ENCODE measurements at regions not wholly inside any gene's neighbourhood (a gene's known extent, or its start where the extent isn't known, plus 50 kb on each side); places are given as distances from the start of the nearest gene placed in this dataset.
A peak's percentile ranks its signal among the peaks of the same experiment; 100 is the strongest.

DNA sequence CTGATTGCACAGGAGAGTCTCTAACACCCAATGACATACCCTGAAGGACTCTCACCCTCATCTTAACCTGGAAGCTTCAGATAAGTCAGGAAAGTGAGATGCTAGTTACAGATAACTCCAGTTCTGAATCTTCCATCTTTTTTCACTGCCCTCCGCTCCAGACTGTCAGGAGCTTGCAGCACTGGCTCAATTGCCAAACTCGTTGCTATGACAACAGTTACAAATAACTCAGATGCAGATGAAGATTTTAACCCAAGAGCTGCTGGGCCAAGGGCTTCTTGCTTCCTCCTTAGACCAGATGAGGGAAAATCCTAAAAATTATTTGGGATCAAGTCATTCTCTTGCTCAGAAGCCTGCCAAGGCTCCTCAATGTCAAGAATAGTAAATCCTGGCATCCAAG lies 109.1 kb upstream of the HUWE1 start:
- peaks cover 20% of the 10 kb centered on the region for H3K9me3 ChIP-seq (ENCODE audit: control insufficient read depth, low read depth, low read length)
- WGBS (ENCODE audit: extremely low coverage, insufficient read length, low lambda C conversion rate): no CpG with 5 or more reads among the region's 2 CpGs
- Mint-ChIP-seq H3K4me3 (no peak overlapping the region), H3K27ac (no peak overlapping the region), H3K9me3 (peaks cover 66 to 69% of the 10 kb centered on the region in 2 experiments), H3K27me3 (ENCODE audit: low read depth) (no peaks in the 10 kb centered on the region), H3K36me3 (ENCODE audit: insufficient read depth in 1 of 3, low read depth in 3 of 3) (peaks cover 0 to 2% (median 2%) of the 10 kb centered on the region in 3 experiments; a peak in 5 of 7 replicates), H3K4me1 (peaks cover 4 to 21% of the 10 kb centered on the region in 2 experiments)
- no peak overlapping the region for H2BK120ac ChIP-seq (ENCODE audit: low read depth, low read length, poor library complexity, severe bottlenecking)
- H3K14ac ChIP-seq (ENCODE audit: insufficient read depth, low read length): no peak overlapping the region
- H3K56ac ChIP-seq (ENCODE audit: insufficient read length, low read depth, low read length): no peak overlapping the region
- no peak overlapping the region for H2BK5ac ChIP-seq (ENCODE audit: insufficient read length, low read length)
- no peak overlapping the region for H3K9ac ChIP-seq (ENCODE audit: extremely low read depth, insufficient read length, low read length)
- TF ChIP-seq, protein P1, sequence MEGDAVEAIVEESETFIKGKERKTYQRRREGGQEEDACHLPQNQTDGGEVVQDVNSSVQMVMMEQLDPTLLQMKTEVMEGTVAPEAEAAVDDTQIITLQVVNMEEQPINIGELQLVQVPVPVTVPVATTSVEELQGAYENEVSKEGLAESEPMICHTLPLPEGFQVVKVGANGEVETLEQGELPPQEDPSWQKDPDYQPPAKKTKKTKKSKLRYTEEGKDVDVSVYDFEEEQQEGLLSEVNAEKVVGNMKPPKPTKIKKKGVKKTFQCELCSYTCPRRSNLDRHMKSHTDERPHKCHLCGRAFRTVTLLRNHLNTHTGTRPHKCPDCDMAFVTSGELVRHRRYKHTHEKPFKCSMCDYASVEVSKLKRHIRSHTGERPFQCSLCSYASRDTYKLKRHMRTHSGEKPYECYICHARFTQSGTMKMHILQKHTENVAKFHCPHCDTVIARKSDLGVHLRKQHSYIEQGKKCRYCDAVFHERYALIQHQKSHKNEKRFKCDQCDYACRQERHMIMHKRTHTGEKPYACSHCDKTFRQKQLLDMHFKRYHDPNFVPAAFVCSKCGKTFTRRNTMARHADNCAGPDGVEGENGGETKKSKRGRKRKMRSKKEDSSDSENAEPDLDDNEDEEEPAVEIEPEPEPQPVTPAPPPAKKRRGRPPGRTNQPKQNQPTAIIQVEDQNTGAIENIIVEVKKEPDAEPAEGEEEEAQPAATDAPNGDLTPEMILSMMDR (conservative IDR thresholded peaks at IDR 0.05): no peak
- peak; percentile 27 for DNase-seq
- no peak overlapping the region for H2BK15ac ChIP-seq (ENCODE audit: low read depth, low read length)
- no peak overlapping the region for H4K8ac ChIP-seq (replicated peaks; ENCODE audit: insufficient read length, low read depth, low read length)
- no peak overlapping the region for H2AK5ac ChIP-seq (ENCODE audit: insufficient read length, low read length)
- no peak overlapping the region for H3K23ac ChIP-seq (ENCODE audit: insufficient read length, low read depth, low read length)
- H2BK12ac ChIP-seq (ENCODE audit: insufficient read length, low read depth, low read length): no peak overlapping the region
- no peaks in the 10 kb centered on the region for H3K27me3 ChIP-seq (ENCODE audit: insufficient read depth, low read length)
- H3T11ph ChIP-seq (ENCODE audit: low read length): no peak overlapping the region
- no peaks in the 10 kb centered on the region for H3K79me1 ChIP-seq (ENCODE audit: insufficient read depth, low read depth, low read length, poor library complexity, severe bottlenecking)
- peak overlapping the region; percentile 38 for H3K18ac ChIP-seq (ENCODE audit: insufficient read length, low read depth, low read length)
- no peaks in the 10 kb centered on the region for H3K79me2 ChIP-seq (ENCODE audit: insufficient read depth, low read length)
- no peak overlapping the region for H2BK20ac ChIP-seq (ENCODE audit: low read depth, low read length, poor library complexity, severe bottlenecking)
- no peak overlapping the region for H3K4me2 ChIP-seq (ENCODE audit: insufficient read depth, insufficient read length, low read length)
- H3K23me2 ChIP-seq (ENCODE audit: insufficient read length, low read depth, low read length, poor library complexity, severe bottlenecking): no peaks in the 10 kb centered on the region
- H4K5ac ChIP-seq (ENCODE audit: insufficient read length, low read depth, low read length): no peak overlapping the region
- H4K91ac ChIP-seq (ENCODE audit: insufficient read length, low read depth, low read length): no peak overlapping the region
- no peak overlapping the region for H2AFZ ChIP-seq (ENCODE audit: low read length)
- no peak overlapping the region for H3K4ac ChIP-seq (ENCODE audit: low read depth, low read length)
- H3K4me1 ChIP-seq (ENCODE audit: insufficient read depth, low read length): no peaks in the 10 kb centered on the region
- no peak overlapping the region for H3K27ac ChIP-seq (ENCODE audit: insufficient read length, low read depth, low read length)
- H4K20me1 ChIP-seq (ENCODE audit: control insufficient read depth, insufficient read depth, insufficient read length): no peaks in the 10 kb centered on the region
